Left lung (tissue), 4 donors: ENCODE measurements at regions not wholly inside any gene's neighbourhood (a gene's known extent, or its start where the extent isn't known, plus 50 kb on each side); places are given as distances from the start of the nearest gene placed in this dataset.
A peak's percentile ranks its signal among the peaks of the same experiment; 100 is the strongest.
"Not testable (repeated sequence)": the region's sequence is repeated elsewhere in the genome, so short reads cannot be mapped to it uniquely, and the experiment has no call there.

Experiments
- ATAC-seq: fragments of 200-7000 bp; cut with Tn5 transposase; one replicate; pipeline ENCODE4 v1.9.1; 2020; ENCODE audit warnings: moderate library complexity
- DNase-seq, 4 donors: peaks; one replicate each; pipeline ENCODE4 v3.0.0-alpha.2; 2013 to 2020
- H3K27ac ChIP-seq, 2 donors: fragments of 200-600 bp; sonication (generic) in 1 of 2; one replicate each; pipeline versions ENCODE4 v1.5.0 to v1.8.0; 2020 to 2021
- H3K27me3 ChIP-seq, 2 donors: fragments of 200-600 bp; sonication (generic) in 1 of 2; one replicate each; pipeline versions ENCODE4 v1.5.0 to v1.8.0; 2020 to 2021
- H3K36me3 ChIP-seq, 2 donors: fragments of 200-600 bp; sonication (generic) in 1 of 2; one replicate each; pipeline versions ENCODE4 v1.5.0 to v1.8.0; 2020 to 2021
- H3K4me1 ChIP-seq, 2 donors: fragments of 200-600 bp; one replicate each; pipeline ENCODE4 v1.8.0; 2021
- H3K4me3 ChIP-seq, 2 donors: fragments of 200-600 bp; sonication (generic) in 1 of 2; one replicate each; pipeline versions ENCODE4 v1.5.0 to v1.8.0; 2020 to 2021; ENCODE audit warnings: mild to moderate bottlenecking in 1 of 2
- H3K9me3 ChIP-seq, 2 donors: fragments of 200-600 bp; sonication (generic) in 1 of 2; one replicate each; pipeline versions ENCODE4 v1.5.0 to v1.8.0; 2020 to 2021
- intact Hi-C, 2 donors: fragments of 100-400 bp; cut with DNase I; formaldehyde crosslinking; loops; one replicate each; pipeline versions ENCODE4 v1.11.2 to v1.14.2; 2022
- donor health status: DM: no; HTN: yes; CAD: no.
- donor health status: DM: no; HTN: no; CAD: no.

- intact Hi-C loops, result not testable (repeated sequence)
- peak; percentile 80 for ATAC-seq
These were observed 96.7 kb downstream of the POTEG start for GRCh38 chr14:19337232-19338059.

GRCh38 chr14:19338060-19338372, 96.1 kb downstream of the POTEG start:
- intact Hi-C loops, H3K27ac ChIP-seq, H3K36me3 ChIP-seq, H3K27me3 ChIP-seq, H3K4me1 ChIP-seq, H3K4me3 ChIP-seq, H3K9me3 ChIP-seq, DNase-seq, ATAC-seq: not testable (repeated sequence)

More at GRCh38 chr14:19337232-19338059, 96.7 kb downstream of the POTEG start:
- H3K9me3 ChIP-seq, H3K27ac ChIP-seq, H3K36me3 ChIP-seq, H3K4me3 ChIP-seq, H3K27me3 ChIP-seq, DNase-seq, H3K4me1 ChIP-seq: not testable (repeated sequence)

GRCh38 chr14:19340976-19341375, 93.2 kb downstream of the POTEG start:
- H3K27me3 ChIP-seq, H3K27ac ChIP-seq, H3K36me3 ChIP-seq, H3K9me3 ChIP-seq, H3K4me3 ChIP-seq, DNase-seq, H3K4me1 ChIP-seq, intact Hi-C loops, ATAC-seq: not testable (repeated sequence)

GRCh38 chr14:19341627-19342026, 92.5 kb downstream of the POTEG start:
- H3K4me1 ChIP-seq, intact Hi-C loops, H3K27ac ChIP-seq, H3K4me3 ChIP-seq, H3K27me3 ChIP-seq, ATAC-seq, H3K36me3 ChIP-seq, H3K9me3 ChIP-seq: not testable (repeated sequence)
- peak in 1 of 4 donors; percentile 50 for DNase-seq

- H3K27ac ChIP-seq, H3K4me1 ChIP-seq, H3K36me3 ChIP-seq, H3K27me3 ChIP-seq, H3K4me3 ChIP-seq, ATAC-seq, DNase-seq, intact Hi-C loops, H3K9me3 ChIP-seq: not testable (repeated sequence)
These were observed 89.9 kb downstream of the POTEG start for GRCh38 chr14:19344261-19344660.

- H3K9me3 ChIP-seq, H3K4me3 ChIP-seq, H3K4me1 ChIP-seq, H3K27me3 ChIP-seq, DNase-seq, intact Hi-C loops, H3K27ac ChIP-seq, H3K36me3 ChIP-seq: not testable (repeated sequence)
- ATAC-seq, result peak; percentile 32
These were observed 89.5 kb downstream of the POTEG start for GRCh38 chr14:19344689-19345088.

- H3K4me3 ChIP-seq, H3K4me1 ChIP-seq, H3K27me3 ChIP-seq, DNase-seq, ATAC-seq, intact Hi-C loops, H3K36me3 ChIP-seq, H3K9me3 ChIP-seq, H3K27ac ChIP-seq: not testable (repeated sequence)
These were observed 88.7 kb downstream of the POTEG start for GRCh38 chr14:19345298-19345911.

GRCh38 chr14:19346074-19346480, 88.1 kb downstream of the POTEG start:
- H3K4me1 ChIP-seq, H3K4me3 ChIP-seq, intact Hi-C loops, H3K27me3 ChIP-seq, H3K36me3 ChIP-seq, H3K9me3 ChIP-seq, H3K27ac ChIP-seq: not testable (repeated sequence)
- ATAC-seq, result peak; percentile 50
- peak in 1 of 4 donors; percentile 73 for DNase-seq

GRCh38 chr14:19346636-19347035, 87.5 kb downstream of the POTEG start:
- H3K36me3 ChIP-seq, H3K4me3 ChIP-seq, DNase-seq, H3K9me3 ChIP-seq, ATAC-seq, intact Hi-C loops, H3K27ac ChIP-seq, H3K4me1 ChIP-seq, H3K27me3 ChIP-seq: not testable (repeated sequence)

GRCh38 chr14:19347112-19347511, 87.0 kb downstream of the POTEG start:
- intact Hi-C loops, ATAC-seq, H3K4me3 ChIP-seq, H3K9me3 ChIP-seq, H3K36me3 ChIP-seq, H3K4me1 ChIP-seq, H3K27me3 ChIP-seq, H3K27ac ChIP-seq: not testable (repeated sequence)
- peak in 1 of 4 donors; percentile 39 for DNase-seq
